WTC11 (cell line): ENCODE measurements at regions not wholly inside any gene's neighbourhood (a gene's known extent, or its start where the extent isn't known, plus 50 kb on each side); places are given as distances from the start of the nearest gene placed in this dataset.

ENCODE experiments used
- ATAC-seq: fragments of 200-7000 bp; cut with Tn5 transposase; 2 replicates; pipeline ENCODE4 v1.10.0; 2021; ENCODE audit warnings: mild to moderate bottlenecking, moderate library complexity
- CTCF ChIA-PET: fragments of 300-600 bp; sonication (Branson Sonifier 250); formaldehyde crosslinking; loops from one replicate; lab custom pipeline; 2021; ENCODE audit warnings: antibody characterized with exemption; lab: Charles Lee
- POLR2A ChIA-PET: fragments of 350-600 bp; sonication (Branson Sonifier 250); formaldehyde crosslinking; loops from one replicate; lab custom pipeline; 2021; ENCODE audit warnings: antibody characterized with exemption; lab: Charles Lee
- DNase-seq: peaks from one replicate; pipeline ENCODE4 v3.0.0; 2021; ENCODE audit warnings: low spot score
- H3K27ac Mint-ChIP-seq: 2 replicates; pipeline ENCODE4 v1.8.0; 2021; ENCODE audit warnings: mixed read lengths
- H3K27me3 Mint-ChIP-seq: 2 replicates; pipeline ENCODE4 v1.8.0; 2021; ENCODE audit warnings: low read depth, mild to moderate bottlenecking, moderate library complexity, mixed read lengths
- H3K36me3 Mint-ChIP-seq: 2 replicates; pipeline ENCODE4 v1.8.0; 2021; ENCODE audit warnings: mixed read lengths
- H3K4me1 Mint-ChIP-seq: 2 replicates; pipeline ENCODE4 v1.8.0; 2022; ENCODE audit warnings: mixed read lengths
- H3K4me3 Mint-ChIP-seq: 2 replicates; pipeline ENCODE4 v1.8.0; 2021; ENCODE audit warnings: mild to moderate bottlenecking, moderate library complexity, mixed read lengths
- H3K9me3 Mint-ChIP-seq: 2 replicates; pipeline ENCODE4 v1.8.0; 2021; ENCODE audit warnings: mixed read lengths
- CBFB ChIP-seq: sonication (generic); formaldehyde crosslinking; IDR thresholded peaks from 2 replicates; pipeline ENCODE4 v1.8.1; 2022; ENCODE audit warnings: mild to moderate bottlenecking, low read depth, missing genetic modification reagents
- ELF4 ChIP-seq: sonication (generic); formaldehyde crosslinking; IDR thresholded peaks from 2 replicates; pipeline ENCODE4 v1.8.1; 2022; ENCODE audit warnings: low read depth, mild to moderate bottlenecking, moderate library complexity, missing genetic modification reagents
- JUN ChIP-seq: sonication (generic); formaldehyde crosslinking; IDR thresholded peaks from 2 replicates; pipeline ENCODE4 v1.8.0; 2023; ENCODE audit warnings: mild to moderate bottlenecking, missing genetic modification reagents
- NFE2L1 ChIP-seq: sonication (generic); formaldehyde crosslinking; IDR thresholded peaks from 2 replicates; pipeline ENCODE4 v1.8.1; 2023; ENCODE audit warnings: missing genetic modification reagents
- RORB ChIP-seq: fragments of 250-450 bp; sonication (Bioruptor Pico); IDR thresholded peaks from 2 replicates; pipeline ENCODE4 v1.9.0; 2021; ENCODE audit warnings: mild to moderate bottlenecking
- TCF7 ChIP-seq: sonication (generic); formaldehyde crosslinking; IDR thresholded peaks from 2 replicates; pipeline ENCODE4 v1.8.0; 2022; ENCODE audit warnings: mild to moderate bottlenecking, low read depth, missing genetic modification reagents, moderate library complexity
- TEAD1 ChIP-seq: sonication (generic); formaldehyde crosslinking; IDR thresholded peaks from 2 replicates; pipeline ENCODE4 v1.8.0; 2022; ENCODE audit warnings: mild to moderate bottlenecking, missing genetic modification reagents
- TEAD4 ChIP-seq: sonication (generic); formaldehyde crosslinking; IDR thresholded peaks from 2 replicates; pipeline ENCODE4 v1.8.0; 2022; ENCODE audit warnings: mild to moderate bottlenecking, missing genetic modification reagents
- TP53 ChIP-seq: sonication (generic); formaldehyde crosslinking; IDR thresholded peaks from 2 replicates; pipeline ENCODE4 v1.8.1; 2023; ENCODE audit warnings: mild to moderate bottlenecking, missing genetic modification reagents
- TF ChIP-seq, protein P1 (sequence below): sonication (generic); formaldehyde crosslinking; IDR thresholded peaks from 2 replicates; pipeline ENCODE4 v1.8.1; 2023; ENCODE audit warnings: mild to moderate bottlenecking, missing genetic modification reagents
- TF ChIP-seq, protein P2 (sequence below): sonication (generic); formaldehyde crosslinking; IDR thresholded peaks from 2 replicates; pipeline ENCODE4 v1.8.0; 2023; ENCODE audit warnings: missing genetic modification reagents, mild to moderate bottlenecking, borderline replicate concordance
- TF ChIP-seq, protein P3 (sequence below): sonication (generic); formaldehyde crosslinking; IDR thresholded peaks from 2 replicates; pipeline ENCODE4 v1.8.0; 2022; ENCODE audit warnings: missing genetic modification reagents

DNA sequence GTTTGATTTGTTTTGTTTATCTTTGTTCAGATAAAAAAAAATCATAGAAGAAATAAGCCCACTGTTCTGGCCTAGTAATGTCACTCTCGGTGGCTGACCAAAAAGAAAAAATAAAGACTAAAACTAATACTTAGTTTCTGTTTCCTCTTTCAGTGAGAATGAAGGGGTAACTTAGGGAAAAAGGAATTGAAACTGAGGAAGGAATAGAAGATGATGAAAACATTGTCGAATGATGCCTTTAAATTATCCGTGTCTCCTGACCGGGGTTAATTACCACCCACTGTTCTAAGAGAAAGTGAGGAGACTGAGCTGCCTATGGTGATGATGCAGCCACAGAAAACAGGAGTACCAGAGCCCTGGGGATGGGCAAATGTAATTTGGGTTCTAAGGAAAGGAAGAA is 73.1 kb downstream of the PTCHD4 start (continued):
- TF ChIP-seq, protein P1, sequence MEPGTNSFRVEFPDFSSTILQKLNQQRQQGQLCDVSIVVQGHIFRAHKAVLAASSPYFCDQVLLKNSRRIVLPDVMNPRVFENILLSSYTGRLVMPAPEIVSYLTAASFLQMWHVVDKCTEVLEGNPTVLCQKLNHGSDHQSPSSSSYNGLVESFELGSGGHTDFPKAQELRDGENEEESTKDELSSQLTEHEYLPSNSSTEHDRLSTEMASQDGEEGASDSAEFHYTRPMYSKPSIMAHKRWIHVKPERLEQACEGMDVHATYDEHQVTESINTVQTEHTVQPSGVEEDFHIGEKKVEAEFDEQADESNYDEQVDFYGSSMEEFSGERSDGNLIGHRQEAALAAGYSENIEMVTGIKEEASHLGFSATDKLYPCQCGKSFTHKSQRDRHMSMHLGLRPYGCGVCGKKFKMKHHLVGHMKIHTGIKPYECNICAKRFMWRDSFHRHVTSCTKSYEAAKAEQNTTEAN (CRISPR knock-in tag): no peak

DNA sequence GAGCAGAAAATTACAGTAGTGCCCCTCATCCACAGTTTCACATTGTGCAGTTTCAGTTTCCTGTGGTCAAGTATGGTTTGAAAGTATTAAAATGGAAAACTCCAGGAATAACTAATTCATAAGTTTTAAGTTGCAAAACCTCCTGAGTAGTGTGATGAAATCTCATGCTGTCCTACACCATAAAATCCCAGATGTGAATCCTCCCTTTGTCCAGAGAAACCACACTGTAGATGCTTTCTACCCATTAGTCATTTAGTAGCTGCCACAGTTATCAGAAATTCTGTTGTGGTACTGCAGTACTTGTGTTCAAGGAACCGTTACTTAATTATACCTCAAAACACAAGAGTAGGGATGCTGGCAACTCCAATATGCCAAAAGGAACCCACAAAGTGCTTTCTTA is 74.7 kb downstream of the PTCHD4 start:
- no peaks in the 10 kb centered on the region for H3K9me3 Mint-ChIP-seq
- no peak for DNase-seq
- H3K36me3 Mint-ChIP-seq: no peaks in the 10 kb centered on the region
- no peak for TF ChIP-seq JUN (CRISPR knock-in tag)
- TF ChIP-seq, protein P2, sequence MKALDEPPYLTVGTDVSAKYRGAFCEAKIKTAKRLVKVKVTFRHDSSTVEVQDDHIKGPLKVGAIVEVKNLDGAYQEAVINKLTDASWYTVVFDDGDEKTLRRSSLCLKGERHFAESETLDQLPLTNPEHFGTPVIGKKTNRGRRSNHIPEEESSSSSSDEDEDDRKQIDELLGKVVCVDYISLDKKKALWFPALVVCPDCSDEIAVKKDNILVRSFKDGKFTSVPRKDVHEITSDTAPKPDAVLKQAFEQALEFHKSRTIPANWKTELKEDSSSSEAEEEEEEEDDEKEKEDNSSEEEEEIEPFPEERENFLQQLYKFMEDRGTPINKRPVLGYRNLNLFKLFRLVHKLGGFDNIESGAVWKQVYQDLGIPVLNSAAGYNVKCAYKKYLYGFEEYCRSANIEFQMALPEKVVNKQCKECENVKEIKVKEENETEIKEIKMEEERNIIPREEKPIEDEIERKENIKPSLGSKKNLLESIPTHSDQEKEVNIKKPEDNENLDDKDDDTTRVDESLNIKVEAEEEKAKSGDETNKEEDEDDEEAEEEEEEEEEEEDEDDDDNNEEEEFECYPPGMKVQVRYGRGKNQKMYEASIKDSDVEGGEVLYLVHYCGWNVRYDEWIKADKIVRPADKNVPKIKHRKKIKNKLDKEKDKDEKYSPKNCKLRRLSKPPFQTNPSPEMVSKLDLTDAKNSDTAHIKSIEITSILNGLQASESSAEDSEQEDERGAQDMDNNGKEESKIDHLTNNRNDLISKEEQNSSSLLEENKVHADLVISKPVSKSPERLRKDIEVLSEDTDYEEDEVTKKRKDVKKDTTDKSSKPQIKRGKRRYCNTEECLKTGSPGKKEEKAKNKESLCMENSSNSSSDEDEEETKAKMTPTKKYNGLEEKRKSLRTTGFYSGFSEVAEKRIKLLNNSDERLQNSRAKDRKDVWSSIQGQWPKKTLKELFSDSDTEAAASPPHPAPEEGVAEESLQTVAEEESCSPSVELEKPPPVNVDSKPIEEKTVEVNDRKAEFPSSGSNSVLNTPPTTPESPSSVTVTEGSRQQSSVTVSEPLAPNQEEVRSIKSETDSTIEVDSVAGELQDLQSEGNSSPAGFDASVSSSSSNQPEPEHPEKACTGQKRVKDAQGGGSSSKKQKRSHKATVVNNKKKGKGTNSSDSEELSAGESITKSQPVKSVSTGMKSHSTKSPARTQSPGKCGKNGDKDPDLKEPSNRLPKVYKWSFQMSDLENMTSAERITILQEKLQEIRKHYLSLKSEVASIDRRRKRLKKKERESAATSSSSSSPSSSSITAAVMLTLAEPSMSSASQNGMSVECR (CRISPR knock-in tag): no peak
- TF ChIP-seq TCF7: no peak
- TF ChIP-seq TP53 (CRISPR knock-in tag): no peak
- no peak for TF ChIP-seq CBFB (CRISPR knock-in tag)
- TF ChIP-seq NFE2L1 (CRISPR knock-in tag): no peak
- TF ChIP-seq TEAD1 (CRISPR knock-in tag): no peak
- no peak for TF ChIP-seq RORB (CRISPR knock-in tag)
- H3K4me3 Mint-ChIP-seq: no peak overlapping the region
- ATAC-seq: no peak
- POLR2A ChIA-PET: no interaction called here
- CTCF ChIA-PET: no interaction called here
- H3K27ac Mint-ChIP-seq: no peak overlapping the region
- no peaks in the 10 kb centered on the region for H3K27me3 Mint-ChIP-seq
- peaks cover 3% of the 10 kb centered on the region for H3K4me1 Mint-ChIP-seq

DNA sequence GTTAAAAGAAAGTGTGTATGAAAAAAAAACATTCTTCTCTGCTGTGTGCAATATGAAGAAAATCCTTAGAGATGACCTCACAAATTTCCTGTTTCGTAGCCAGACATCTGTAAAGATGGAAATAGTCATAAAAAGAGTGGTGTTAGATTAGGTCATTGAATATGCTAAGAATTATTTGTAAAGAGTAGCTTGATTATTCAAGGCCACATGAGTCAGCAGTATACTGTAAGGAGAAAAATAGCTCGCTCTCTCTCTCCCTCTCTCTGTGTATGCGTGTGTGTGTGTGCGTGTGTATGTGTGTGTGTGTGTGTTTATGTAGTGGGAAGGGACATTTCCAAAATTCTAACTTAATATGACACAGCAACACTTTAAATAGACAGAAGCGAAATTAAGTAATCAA is 78.8 kb downstream of the PTCHD4 start:
- Mint-ChIP-seq H3K4me1 (peaks cover 3% of the 10 kb centered on the region), H3K27ac (no peak overlapping the region; the same call in 1 of the 2 replicates), H3K9me3 (no peaks in the 10 kb centered on the region), H3K4me3 (no peak overlapping the region), H3K36me3 (no peaks in the 10 kb centered on the region), H3K27me3 (no peaks in the 10 kb centered on the region)
- DNase-seq (no peak), ATAC-seq (no peak)
- ChIA-PET POLR2A (no interaction called here), CTCF (no interaction called here)
- no peak for TF ChIP-seq CBFB (CRISPR knock-in tag)

DNA sequence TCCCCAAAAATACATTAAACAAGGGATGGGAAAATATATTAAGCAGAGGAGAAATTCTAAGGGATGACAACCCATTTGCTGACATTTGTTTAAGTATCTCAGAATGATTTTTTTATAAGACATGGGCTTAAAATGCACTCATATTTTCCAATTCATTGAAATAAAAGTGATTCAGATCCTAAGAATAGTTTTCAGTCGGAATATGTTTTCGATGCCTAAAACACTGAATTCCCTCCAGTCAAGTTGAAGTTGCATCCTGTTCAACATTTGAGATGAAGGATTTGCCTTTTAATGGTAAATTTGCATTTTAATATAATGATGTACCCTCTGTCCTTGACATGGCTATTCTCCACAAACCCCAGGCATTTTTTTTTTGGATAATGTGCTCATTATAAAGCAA is 79.3 kb downstream of the PTCHD4 start:
- no peaks in the 10 kb centered on the region for H3K27me3 Mint-ChIP-seq
- TF ChIP-seq TEAD4 (CRISPR knock-in tag) (no peak), ELF4 (no peak)
- TF ChIP-seq, protein P3, sequence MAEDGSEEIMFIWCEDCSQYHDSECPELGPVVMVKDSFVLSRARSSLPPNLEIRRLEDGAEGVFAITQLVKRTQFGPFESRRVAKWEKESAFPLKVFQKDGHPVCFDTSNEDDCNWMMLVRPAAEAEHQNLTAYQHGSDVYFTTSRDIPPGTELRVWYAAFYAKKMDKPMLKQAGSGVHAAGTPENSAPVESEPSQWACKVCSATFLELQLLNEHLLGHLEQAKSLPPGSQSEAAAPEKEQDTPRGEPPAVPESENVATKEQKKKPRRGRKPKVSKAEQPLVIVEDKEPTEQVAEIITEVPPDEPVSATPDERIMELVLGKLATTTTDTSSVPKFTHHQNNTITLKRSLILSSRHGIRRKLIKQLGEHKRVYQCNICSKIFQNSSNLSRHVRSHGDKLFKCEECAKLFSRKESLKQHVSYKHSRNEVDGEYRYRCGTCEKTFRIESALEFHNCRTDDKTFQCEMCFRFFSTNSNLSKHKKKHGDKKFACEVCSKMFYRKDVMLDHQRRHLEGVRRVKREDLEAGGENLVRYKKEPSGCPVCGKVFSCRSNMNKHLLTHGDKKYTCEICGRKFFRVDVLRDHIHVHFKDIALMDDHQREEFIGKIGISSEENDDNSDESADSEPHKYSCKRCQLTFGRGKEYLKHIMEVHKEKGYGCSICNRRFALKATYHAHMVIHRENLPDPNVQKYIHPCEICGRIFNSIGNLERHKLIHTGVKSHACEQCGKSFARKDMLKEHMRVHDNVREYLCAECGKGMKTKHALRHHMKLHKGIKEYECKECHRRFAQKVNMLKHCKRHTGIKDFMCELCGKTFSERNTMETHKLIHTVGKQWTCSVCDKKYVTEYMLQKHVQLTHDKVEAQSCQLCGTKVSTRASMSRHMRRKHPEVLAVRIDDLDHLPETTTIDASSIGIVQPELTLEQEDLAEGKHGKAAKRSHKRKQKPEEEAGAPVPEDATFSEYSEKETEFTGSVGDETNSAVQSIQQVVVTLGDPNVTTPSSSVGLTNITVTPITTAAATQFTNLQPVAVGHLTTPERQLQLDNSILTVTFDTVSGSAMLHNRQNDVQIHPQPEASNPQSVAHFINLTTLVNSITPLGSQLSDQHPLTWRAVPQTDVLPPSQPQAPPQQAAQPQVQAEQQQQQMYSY (CRISPR knock-in tag): no peak
- peaks cover 3% of the 10 kb centered on the region for H3K4me1 Mint-ChIP-seq
- ATAC-seq (no peak), DNase-seq (no peak)
- ChIA-PET CTCF (no interaction called here), POLR2A (no interaction called here)
- no peak overlapping the region for H3K27ac Mint-ChIP-seq
- H3K4me3 Mint-ChIP-seq: no peak overlapping the region
- no peaks in the 10 kb centered on the region for H3K36me3 Mint-ChIP-seq
- no peaks in the 10 kb centered on the region for H3K9me3 Mint-ChIP-seq
